ENCODE measurements at regions not wholly inside any gene's neighbourhood (a gene's known extent, or its start where the extent isn't known, plus 50 kb on each side); places are given as distances from the start of the nearest gene placed in this dataset.
"Not testable (repeated sequence)": the region's sequence is repeated elsewhere in the genome, so short reads cannot be mapped to it uniquely, and the experiment has no call there.

GRCh38 chr20:17891131-17891530 lies 77.5 kb downstream of the SNX5 start:
- H3K27ac ChIP-seq; intact Hi-C loops (cut with DNase I); H3K4me3 ChIP-seq; H3K36me3 ChIP-seq; H3K9me3 ChIP-seq; H3K27me3 ChIP-seq; DNase-seq: not testable (repeated sequence)
- H3K4me1 ChIP-seq = peaks cover 0 to 25% (median 14%) of the 10 kb centered on the region in 4 donors
- 93 to 95% methylated on average over 4 of the region's 4 CpGs for WGBS, 2 donors

GRCh38 chr20:17890330-17890729 lies 78.3 kb downstream of the SNX5 start:
- H3K27me3 ChIP-seq = no peaks in the 10 kb centered on the region
- peak; percentile 61 for DNase-seq
- no peak overlapping the region for H3K4me3 ChIP-seq
- H3K4me1 ChIP-seq = peaks cover 0 to 22% (median 10%) of the 10 kb centered on the region in 4 donors
- H3K27ac ChIP-seq = no peak overlapping the region
- intact Hi-C loops (cut with DNase I) = no loop called here
- peaks cover 0 to 6% (median 0%) of the 10 kb centered on the region in 4 donors for H3K9me3 ChIP-seq
- H3K36me3 ChIP-seq = no peaks in the 10 kb centered on the region
- TF ChIP-seq POLR2AphosphoS5 (IDR thresholded peaks at IDR 0.05) = no peak
- TF ChIP-seq POLR2A (IDR thresholded peaks at IDR 0.05) = no peak
- TF ChIP-seq EP300 (IDR thresholded peaks at IDR 0.05) = no peak
- TF ChIP-seq CTCF (IDR thresholded peaks at IDR 0.05) = no peak
- WGBS, 2 donors = 95 to 97% methylated on average over 3 of the region's 3 CpGs

GRCh38 chr20:17889226-17889625 lies 79.4 kb downstream of the SNX5 start:
- intact Hi-C loops (cut with DNase I) = no loop called here
- WGBS, 2 donors = 40 to 77% methylated on average over 1 of the region's 1 CpG

GRCh38 chr20:17888044-17888443 lies 80.5 kb downstream of the SNX5 start:
- WGBS, 2 donors = 61 to 66% methylated on average over 9 of the region's 9 CpGs
- H3K27ac ChIP-seq = no peak overlapping the region
- no peak overlapping the region for H3K4me3 ChIP-seq
- peak; percentile 44 for DNase-seq
- H3K27me3 ChIP-seq = no peaks in the 10 kb centered on the region
- no peak for TF ChIP-seq EP300 (IDR thresholded peaks at IDR 0.05)
- intact Hi-C loops (cut with DNase I) = no loop called here
- peaks cover 0 to 35% (median 11%) of the 10 kb centered on the region in 4 donors for H3K4me1 ChIP-seq
- H3K36me3 ChIP-seq = no peaks in the 10 kb centered on the region
- H3K9me3 ChIP-seq = peaks cover 0 to 6% (median 0%) of the 10 kb centered on the region in 4 donors

More at GRCh38 chr20:17889226-17889625, 79.4 kb downstream of the SNX5 start:
- Histone ChIP-seq H3K27ac (no peak overlapping the region), H3K4me3 (no peak overlapping the region), H3K9me3 (peaks cover 0 to 6% (median 0%) of the 10 kb centered on the region in 4 donors), H3K4me1 (peaks cover 0 to 23% (median 8%) of the 10 kb centered on the region in 4 donors), H3K27me3 (no peaks in the 10 kb centered on the region), H3K36me3 (no peaks in the 10 kb centered on the region)
- DNase-seq = no peak
- TF ChIP-seq POLR2A (IDR thresholded peaks at IDR 0.05) (no peak), EP300 (IDR thresholded peaks at IDR 0.05) (no peak), CTCF (IDR thresholded peaks at IDR 0.05) (no peak), POLR2AphosphoS5 (IDR thresholded peaks at IDR 0.05) (no peak)

GRCh38 chr20:17887331-17888030 lies 81.1 kb downstream of the SNX5 start:
- no peaks in the 10 kb centered on the region for H3K27me3 ChIP-seq
- no peak overlapping the region for H3K27ac ChIP-seq
- no peak overlapping the region for H3K4me3 ChIP-seq
- intact Hi-C loops (cut with DNase I) = no loop called here
- peak; percentile 50 for DNase-seq
- TF ChIP-seq EP300 (IDR thresholded peaks at IDR 0.05) = no peak
- TF ChIP-seq POLR2AphosphoS5 (IDR thresholded peaks at IDR 0.05) = no peak
- TF ChIP-seq POLR2A (IDR thresholded peaks at IDR 0.05) = no peak
- no peak for TF ChIP-seq CTCF (IDR thresholded peaks at IDR 0.05)
- WGBS, 2 donors = 54 to 79% methylated on average over 10 of the region's 10 CpGs
- no peaks in the 10 kb centered on the region for H3K36me3 ChIP-seq
- H3K9me3 ChIP-seq = peaks cover 0 to 6% (median 0%) of the 10 kb centered on the region in 4 donors
- H3K4me1 ChIP-seq = peaks cover 0 to 31% (median 11%) of the 10 kb centered on the region in 4 donors
